BE2C (cell line): ENCODE measurements at regions not wholly inside any gene's neighbourhood (a gene's known extent, or its start where the extent isn't known, plus 50 kb on each side); places are given as distances from the start of the nearest gene placed in this dataset.

Experiments used
- DNase-seq: peaks from one replicate; pipeline ENCODE4 v3.0.0-alpha.2; 2020
- H3K27me3 ChIP-seq: fragments of 250-450 bp; sonication (Bioruptor Pico); 2 replicates; pipeline ENCODE4 v1.5.1; 2020; ENCODE audit warnings: mild to moderate bottlenecking
- H3K36me3 ChIP-seq: fragments of 250-450 bp; sonication (Bioruptor Pico); 2 replicates; pipeline ENCODE4 v1.5.1; 2020; ENCODE audit warnings: mild to moderate bottlenecking
- H3K4me1 ChIP-seq: fragments of 250-450 bp; sonication (Bioruptor Pico); 2 replicates; pipeline ENCODE4 v1.5.1; 2020
- H3K4me3 ChIP-seq: 2 replicates; pipeline ENCODE4 v1.5.1; 2011; ENCODE audit warnings: low read depth, low read length
- H3K9me3 ChIP-seq: fragments of 250-450 bp; sonication (Bioruptor Pico); 2 replicates; pipeline ENCODE4 v1.5.1; 2020
- CTCF ChIP-seq: IDR thresholded peaks from 2 replicates; pipeline ENCODE4 v1.5.1; 2012; ENCODE audit warnings: mild to moderate bottlenecking, low read depth, low read length

DNA sequence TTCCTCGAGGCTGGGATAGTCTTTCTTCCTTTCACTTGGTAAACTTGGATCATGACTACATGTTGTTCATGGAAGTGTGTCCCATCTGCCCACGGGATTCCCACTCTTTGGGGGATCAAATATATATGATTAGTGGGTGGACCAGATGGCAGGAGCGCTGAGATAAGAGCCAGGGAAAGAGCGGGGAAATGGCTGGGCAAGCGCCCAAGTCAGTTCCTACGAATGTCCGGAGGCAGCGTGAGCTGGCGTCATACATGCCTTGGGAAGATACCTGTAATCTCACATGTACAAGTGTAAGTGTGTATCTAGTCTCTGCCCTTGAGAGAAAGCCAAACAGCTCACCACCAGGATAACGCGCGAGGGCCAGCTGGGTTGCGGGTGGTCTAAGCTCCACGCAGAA, 62.3 kb downstream of the FZD10 start:
- Histone ChIP-seq H3K4me1 (no peaks in the 10 kb centered on the region), H3K9me3 (no peaks in the 10 kb centered on the region), H3K36me3 (no peaks in the 10 kb centered on the region), H3K4me3 (no peak overlapping the region), H3K27me3 (no peaks in the 10 kb centered on the region)
- DNase-seq: no peak
- no peak for TF ChIP-seq CTCF

DNA sequence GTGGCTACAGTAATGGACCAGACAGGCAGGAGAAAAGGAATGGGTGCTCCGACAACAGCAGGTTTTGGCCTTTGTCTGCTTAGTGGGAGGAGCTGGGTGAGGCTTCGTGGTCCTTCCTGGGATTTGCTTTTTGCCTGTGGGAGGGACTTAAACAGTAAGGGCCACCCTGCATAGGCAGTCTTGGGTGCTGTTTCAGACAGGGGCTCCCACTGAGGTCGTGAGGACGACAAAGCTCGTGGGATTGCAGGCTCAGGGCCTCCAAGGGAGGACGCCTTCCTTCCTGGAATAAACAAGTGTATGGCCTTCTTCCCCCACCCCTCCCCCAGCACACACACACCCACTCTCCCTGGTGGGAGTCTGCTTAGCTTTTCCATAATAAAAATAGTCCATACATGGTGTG, 63.1 kb downstream of the FZD10 start:
- H3K9me3 ChIP-seq: no peaks in the 10 kb centered on the region
- no peak for DNase-seq
- H3K4me1 ChIP-seq: no peaks in the 10 kb centered on the region
- no peaks in the 10 kb centered on the region for H3K36me3 ChIP-seq
- no peak for TF ChIP-seq CTCF
- H3K27me3 ChIP-seq: no peaks in the 10 kb centered on the region
- H3K4me3 ChIP-seq: no peak overlapping the region

GRCh38 chr12:130226126-130226525, 63.9 kb downstream of the FZD10 start:
- H3K4me3 ChIP-seq: no peak overlapping the region
- no peak for DNase-seq
- no peaks in the 10 kb centered on the region for H3K4me1 ChIP-seq
- no peaks in the 10 kb centered on the region for H3K27me3 ChIP-seq
- no peak for TF ChIP-seq CTCF
- no peaks in the 10 kb centered on the region for H3K36me3 ChIP-seq
- no peaks in the 10 kb centered on the region for H3K9me3 ChIP-seq

GRCh38 chr12:130226771-130227170, 64.5 kb downstream of the FZD10 start:
- Histone ChIP-seq H3K9me3 (no peaks in the 10 kb centered on the region), H3K4me3 (no peak overlapping the region), H3K4me1 (no peaks in the 10 kb centered on the region), H3K27me3 (no peaks in the 10 kb centered on the region), H3K36me3 (no peaks in the 10 kb centered on the region)
- DNase-seq: no peak
- TF ChIP-seq CTCF: no peak

- Histone ChIP-seq H3K27me3 (no peaks in the 10 kb centered on the region), H3K4me3 (no peak overlapping the region), H3K4me1 (no peaks in the 10 kb centered on the region), H3K9me3 (no peaks in the 10 kb centered on the region), H3K36me3 (no peaks in the 10 kb centered on the region)
- DNase-seq: no peak
- no peak for TF ChIP-seq CTCF
Measured at GRCh38 chr12:130227641-130228040, 65.4 kb downstream of the FZD10 start.

GRCh38 chr12:130236446-130236845, 74.2 kb downstream of the FZD10 start:
- H3K4me3 ChIP-seq: no peak overlapping the region
- no peaks in the 10 kb centered on the region for H3K4me1 ChIP-seq
- DNase-seq: no peak
- no peaks in the 10 kb centered on the region for H3K36me3 ChIP-seq
- peaks cover 21% of the 10 kb centered on the region for H3K27me3 ChIP-seq
- no peak for TF ChIP-seq CTCF
- no peaks in the 10 kb centered on the region for H3K9me3 ChIP-seq
